ENCODE measurements at regions not wholly inside any gene's neighbourhood (a gene's known extent, or its start where the extent isn't known, plus 50 kb on each side); places are given as distances from the start of the nearest gene placed in this dataset.

- no peaks in the 10 kb centered on the region for H3K27me3 Mint-ChIP-seq (ENCODE audit: unreplicated experiment)
- H3K9me3 Mint-ChIP-seq (ENCODE audit: unreplicated experiment): no peaks in the 10 kb centered on the region
- H3K4me3 Mint-ChIP-seq (ENCODE audit: unreplicated experiment): no peak overlapping the region
- H3K27ac Mint-ChIP-seq (ENCODE audit: unreplicated experiment): no peak overlapping the region
- H3K4me1 Mint-ChIP-seq (ENCODE audit: unreplicated experiment): no peaks in the 10 kb centered on the region
- TF ChIP-seq CTCF (IDR thresholded peaks at IDR 0.05; ENCODE audit: unreplicated experiment): no peak
- DNase-seq (ENCODE audit: low spot score): no peak
- no peaks in the 10 kb centered on the region for H3K36me3 Mint-ChIP-seq (ENCODE audit: low read depth, unreplicated experiment)
Measured at GRCh38 chr20:56986931-56987720, 279.3 kb downstream of the BMP7 start.

- no peak overlapping the region for H3K4me3 Mint-ChIP-seq (ENCODE audit: unreplicated experiment)
- DNase-seq (ENCODE audit: low spot score): no peak
- no peaks in the 10 kb centered on the region for H3K9me3 Mint-ChIP-seq (ENCODE audit: unreplicated experiment)
- TF ChIP-seq CTCF (IDR thresholded peaks at IDR 0.05; ENCODE audit: unreplicated experiment): no peak
- no peak overlapping the region for H3K27ac Mint-ChIP-seq (ENCODE audit: unreplicated experiment)
- no peaks in the 10 kb centered on the region for H3K27me3 Mint-ChIP-seq (ENCODE audit: unreplicated experiment)
- H3K36me3 Mint-ChIP-seq (ENCODE audit: low read depth, unreplicated experiment): no peaks in the 10 kb centered on the region
- H3K4me1 Mint-ChIP-seq (ENCODE audit: unreplicated experiment): no peaks in the 10 kb centered on the region
Measured at GRCh38 chr20:56987986-56988385, 278.5 kb downstream of the BMP7 start.

- no peak for TF ChIP-seq CTCF (IDR thresholded peaks at IDR 0.05; ENCODE audit: unreplicated experiment)
- Mint-ChIP-seq H3K4me3 (ENCODE audit: unreplicated experiment) (no peak overlapping the region), H3K27ac (ENCODE audit: unreplicated experiment) (no peak overlapping the region), H3K9me3 (ENCODE audit: unreplicated experiment) (no peaks in the 10 kb centered on the region), H3K27me3 (ENCODE audit: unreplicated experiment) (no peaks in the 10 kb centered on the region), H3K36me3 (ENCODE audit: low read depth, unreplicated experiment) (no peaks in the 10 kb centered on the region), H3K4me1 (ENCODE audit: unreplicated experiment) (no peaks in the 10 kb centered on the region)
- no peak for DNase-seq (ENCODE audit: low spot score)
Measured at GRCh38 chr20:56988446-56988845, 278.0 kb downstream of the BMP7 start.

- DNase-seq (ENCODE audit: low spot score): no peak
- Mint-ChIP-seq H3K36me3 (ENCODE audit: low read depth, unreplicated experiment) (no peaks in the 10 kb centered on the region), H3K9me3 (ENCODE audit: unreplicated experiment) (no peaks in the 10 kb centered on the region), H3K4me1 (ENCODE audit: unreplicated experiment) (no peaks in the 10 kb centered on the region), H3K27ac (ENCODE audit: unreplicated experiment) (no peak overlapping the region), H3K4me3 (ENCODE audit: unreplicated experiment) (no peak overlapping the region), H3K27me3 (ENCODE audit: unreplicated experiment) (no peaks in the 10 kb centered on the region)
- no peak for TF ChIP-seq CTCF (IDR thresholded peaks at IDR 0.05; ENCODE audit: unreplicated experiment)
Measured at GRCh38 chr20:56989516-56989915, 276.9 kb downstream of the BMP7 start.

GRCh38 chr20:56993020-56993559 is 273.4 kb downstream of the BMP7 start:
- Mint-ChIP-seq H3K27ac (ENCODE audit: unreplicated experiment) (no peak overlapping the region), H3K36me3 (ENCODE audit: low read depth, unreplicated experiment) (no peaks in the 10 kb centered on the region), H3K9me3 (ENCODE audit: unreplicated experiment) (no peaks in the 10 kb centered on the region), H3K27me3 (ENCODE audit: unreplicated experiment) (no peaks in the 10 kb centered on the region), H3K4me1 (ENCODE audit: unreplicated experiment) (no peaks in the 10 kb centered on the region), H3K4me3 (ENCODE audit: unreplicated experiment) (no peak overlapping the region)
- no peak for TF ChIP-seq CTCF (IDR thresholded peaks at IDR 0.05; ENCODE audit: unreplicated experiment)
- DNase-seq (ENCODE audit: low spot score): no peak
